ENCODE measurements at regions not wholly inside any gene's neighbourhood (a gene's known extent, or its start where the extent isn't known, plus 50 kb on each side); places are given as distances from the start of the nearest gene placed in this dataset.
A peak's percentile ranks its signal among the peaks of the same experiment; 100 is the strongest.

DNA sequence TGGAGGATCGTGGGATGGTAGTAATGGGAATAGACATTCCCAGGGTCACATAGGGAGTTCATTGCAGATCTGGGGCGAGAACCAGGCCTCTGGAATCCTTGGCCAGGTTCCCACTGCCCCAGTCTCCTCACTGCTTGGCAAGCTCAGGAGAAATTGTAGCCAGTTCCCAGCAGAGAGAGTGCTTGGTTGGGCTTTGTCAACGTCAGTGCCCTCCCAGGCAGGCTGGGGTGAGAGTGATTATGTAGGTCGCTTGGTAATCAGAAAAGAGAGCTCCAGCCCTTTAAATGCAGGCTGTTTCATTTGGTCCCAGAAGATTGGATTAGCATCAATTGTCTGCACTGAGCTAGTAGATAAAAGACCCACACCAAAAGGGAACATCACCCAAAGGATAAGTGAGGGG is 51.8 kb upstream of the GALNT10 start:
- Histone ChIP-seq H3K4me1 (peaks cover 0 to 52% (median 22%) of the 10 kb centered on the region in 12 donors), H3K36me3 (no peaks in the 10 kb centered on the region), H3K4me3 (no peak overlapping the region), H3K27me3 (no peaks in the 10 kb centered on the region), H3K9me3 (no peaks in the 10 kb centered on the region), H3K27ac (peak overlapping the region in 11 of 12 donors; percentile 18 to 81 (median 58))
- ATAC-seq, result peak; percentile 92 to 97 (median 94)
- 24 to 37% (median 31%) methylated on average over 4 of the region's 4 CpGs for WGBS, 4 donors
- no peak for TF ChIP-seq POLR2A (IDR thresholded peaks at IDR 0.05)
- TF ChIP-seq, protein P1, sequence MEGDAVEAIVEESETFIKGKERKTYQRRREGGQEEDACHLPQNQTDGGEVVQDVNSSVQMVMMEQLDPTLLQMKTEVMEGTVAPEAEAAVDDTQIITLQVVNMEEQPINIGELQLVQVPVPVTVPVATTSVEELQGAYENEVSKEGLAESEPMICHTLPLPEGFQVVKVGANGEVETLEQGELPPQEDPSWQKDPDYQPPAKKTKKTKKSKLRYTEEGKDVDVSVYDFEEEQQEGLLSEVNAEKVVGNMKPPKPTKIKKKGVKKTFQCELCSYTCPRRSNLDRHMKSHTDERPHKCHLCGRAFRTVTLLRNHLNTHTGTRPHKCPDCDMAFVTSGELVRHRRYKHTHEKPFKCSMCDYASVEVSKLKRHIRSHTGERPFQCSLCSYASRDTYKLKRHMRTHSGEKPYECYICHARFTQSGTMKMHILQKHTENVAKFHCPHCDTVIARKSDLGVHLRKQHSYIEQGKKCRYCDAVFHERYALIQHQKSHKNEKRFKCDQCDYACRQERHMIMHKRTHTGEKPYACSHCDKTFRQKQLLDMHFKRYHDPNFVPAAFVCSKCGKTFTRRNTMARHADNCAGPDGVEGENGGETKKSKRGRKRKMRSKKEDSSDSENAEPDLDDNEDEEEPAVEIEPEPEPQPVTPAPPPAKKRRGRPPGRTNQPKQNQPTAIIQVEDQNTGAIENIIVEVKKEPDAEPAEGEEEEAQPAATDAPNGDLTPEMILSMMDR (IDR thresholded peaks at IDR 0.05), result no peak
- peak; percentile 70 to 84 (median 82) for DNase-seq
- intact Hi-C loops (cut with DNase I), result no loop called here

DNA sequence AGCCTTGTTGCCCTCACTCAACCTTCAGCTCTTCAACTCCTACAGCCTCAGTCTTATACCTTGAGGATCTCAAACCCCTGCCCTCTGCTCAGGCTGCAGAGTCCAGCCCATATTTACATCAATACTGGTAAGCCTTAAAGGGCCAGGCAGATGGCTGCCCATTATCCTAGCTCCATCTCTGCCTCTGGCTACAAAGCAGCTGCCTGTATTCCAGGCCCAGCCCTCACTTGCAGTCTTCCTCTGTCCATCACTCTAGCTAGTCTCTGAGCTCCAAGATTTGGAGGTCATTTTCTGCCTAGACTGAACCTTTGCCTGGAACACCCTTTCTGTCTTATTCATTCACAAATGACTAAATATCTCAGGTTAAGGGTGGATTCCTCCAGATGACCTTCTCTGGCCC is 50.2 kb upstream of the GALNT10 start:
- DNase-seq, result no peak
- TF ChIP-seq, protein P1 (IDR thresholded peaks at IDR 0.05), result no peak
- no peak for TF ChIP-seq POLR2A (IDR thresholded peaks at IDR 0.05)
- Histone ChIP-seq H3K27me3 (no peaks in the 10 kb centered on the region), H3K4me1 (peaks cover 0 to 61% (median 22%) of the 10 kb centered on the region in 12 donors), H3K36me3 (no peaks in the 10 kb centered on the region), H3K27ac (peak overlapping the region in 4 of 12 donors; percentile 15 to 77 (median 61)), H3K9me3 (no peaks in the 10 kb centered on the region), H3K4me3 (no peak overlapping the region)
- no peak for ATAC-seq
- intact Hi-C loops (cut with DNase I), result no loop called here

Data from heart left ventricle (tissue), 16 donors.